Endothelial cell of umbilical vein (primary cell): ENCODE measurements at regions not wholly inside any gene's neighbourhood (a gene's known extent, or its start where the extent isn't known, plus 50 kb on each side); places are given as distances from the start of the nearest gene placed in this dataset.

Experiments
- BruUV-seq: library from RNA; stranded (reverse); fragments of 400-500 nt; replicated peaks from 2 replicates; lab custom pipeline; 2021; lab: Mats Ljungman, UMichigan
- CTCF ChIA-PET: fragments of 300-600, 350-600 bp; sonication (Branson Sonifier 250); formaldehyde crosslinking; loops from one replicate; lab custom pipeline; 2021; ENCODE audit warnings: antibody characterized with exemption, inconsistent platforms; lab: Charles Lee
- POLR2A ChIA-PET: fragments of 300-600, 350-600 bp; sonication (Branson Sonifier 250); formaldehyde crosslinking; loops from one replicate; lab custom pipeline; 2021; ENCODE audit warnings: antibody characterized with exemption, inconsistent platforms; lab: Charles Lee
- DNase-seq: peaks from one replicate; pipeline ENCODE4 v3.0.0-alpha.2; 2011; ENCODE audit warnings: low read depth, low spot score
- FAIRE-seq: peaks from 2 replicates; lab custom pipeline; 2011; peaks lifted over from hg19 to GRCh38; lab: Jason Lieb, UNC
- H2AFZ ChIP-seq: 2 replicates; pipeline ENCODE4 v1.6.0; 2012; ENCODE audit warnings: low read depth, low read length, control low read depth, inconsistent platforms
- H3K27ac ChIP-seq: 2 replicates; pipeline ENCODE4 v1.5.1; 2011; ENCODE audit warnings: low read depth, mild to moderate bottlenecking, control low read depth, low read length, moderate library complexity; ENCODE audit not compliant: insufficient read depth
- H3K27me3 ChIP-seq, 2 experiments: 2 replicates each; pipeline versions ENCODE4 v1.6.0 to v1.6.1; 2011; ENCODE audit warnings: low read length in 2 of 2, mixed read lengths in 1 of 2; ENCODE audit not compliant: control insufficient read depth in 2 of 2, insufficient read depth in 2 of 2
- H3K36me3 ChIP-seq, 2 experiments: 2 replicates in 1 of 2; 3 replicates in 1 of 2; pipeline ENCODE4 v1.5.1; 2011; ENCODE audit warnings: low read length in 2 of 2, mild to moderate bottlenecking in 1 of 2, moderate library complexity in 1 of 2; ENCODE audit not compliant: control insufficient read depth in 2 of 2, insufficient read depth in 2 of 2; ENCODE audit errors: extremely low read depth in 1 of 2
- H3K4me1 ChIP-seq: 3 replicates; pipeline ENCODE4 v1.5.1; 2011; ENCODE audit warnings: mild to moderate bottlenecking, low read length; ENCODE audit not compliant: control insufficient read depth, insufficient read depth; ENCODE audit errors: extremely low read depth
- H3K4me2 ChIP-seq: 2 replicates; pipeline ENCODE4 v1.6.1; 2011; ENCODE audit warnings: low read length, control low read depth, mixed read lengths; ENCODE audit not compliant: insufficient read depth
- H3K4me3 ChIP-seq, 3 experiments: fragments of 200-600 bp in 1 of 3; sonication (generic), shearing (Covaris generic) in 1 of 3; replicated peaks in 1 of 3; 2 replicates each; pipeline ENCODE4 v1.5.1; 2011 to 2016; ENCODE audit warnings: control low read depth in 3 of 3, low read length in 3 of 3, mild to moderate bottlenecking in 2 of 3, inconsistent platforms in 1 of 3, low read depth in 1 of 3, moderate library complexity in 1 of 3; ENCODE audit not compliant: insufficient read depth in 1 of 3
- H3K79me2 ChIP-seq: 2 replicates; pipeline ENCODE4 v1.6.0; 2012; ENCODE audit warnings: low read length, inconsistent platforms; ENCODE audit not compliant: control insufficient read depth, insufficient read depth
- H3K9ac ChIP-seq: replicated peaks from 2 replicates; pipeline ENCODE3; 2011; ENCODE audit warnings: low read length, control low read depth; ENCODE audit not compliant: insufficient read depth; ENCODE audit errors: extremely low read depth
- H3K9me1 ChIP-seq: replicated peaks from 3 replicates; pipeline ENCODE4 v1.6.0; 2011; ENCODE audit warnings: mild to moderate bottlenecking, low read length; ENCODE audit not compliant: control insufficient read depth, insufficient read depth; ENCODE audit errors: extremely low read depth
- H3K9me3 ChIP-seq: replicated peaks from 2 replicates; pipeline ENCODE4 v1.5.1; 2012; ENCODE audit warnings: low read length, inconsistent platforms; ENCODE audit not compliant: control insufficient read depth, insufficient read depth
- H4K20me1 ChIP-seq: replicated peaks from 2 replicates; pipeline ENCODE3; 2011; ENCODE audit warnings: mild to moderate bottlenecking, low read length; ENCODE audit not compliant: control insufficient read depth, insufficient read depth; ENCODE audit errors: extremely low read depth
- EZH2 ChIP-seq: IDR thresholded peaks from 2 replicates; pipeline ENCODE4 v1.6.1; 2012; ENCODE audit warnings: borderline replicate concordance, low read depth, mild to moderate bottlenecking, moderate library complexity, low read length, inconsistent platforms; ENCODE audit not compliant: severe bottlenecking
- FOS ChIP-seq: IDR thresholded peaks from 2 replicates; pipeline ENCODE4 v1.6.1; 2011; ENCODE audit warnings: mild to moderate bottlenecking, low read length, moderate library complexity, borderline replicate concordance; ENCODE audit not compliant: insufficient read depth
- GATA2 ChIP-seq: IDR thresholded peaks from 2 replicates; pipeline ENCODE4 v1.7.0; 2011; ENCODE audit warnings: low read depth, mild to moderate bottlenecking, moderate library complexity, mixed read lengths, low read length; ENCODE audit not compliant: insufficient read length, insufficient read depth
- JUN ChIP-seq: IDR thresholded peaks from 2 replicates; pipeline ENCODE4 v1.6.1; 2011; ENCODE audit warnings: borderline replicate concordance, low read depth; ENCODE audit not compliant: insufficient read length, insufficient read depth
- MYC ChIP-seq: IDR thresholded peaks from one replicate; pipeline ENCODE4 v1.6.1; 2011; ENCODE audit warnings: mild to moderate bottlenecking, low read depth, low read length
- POLR2A ChIP-seq: IDR thresholded peaks from 2 replicates; pipeline ENCODE4 v1.6.1; 2012; ENCODE audit warnings: low read depth, mild to moderate bottlenecking, control low read depth, low read length
- POLR2AphosphoS5 ChIP-seq: IDR thresholded peaks from 2 replicates; pipeline ENCODE4 v1.6.1; 2012; ENCODE audit warnings: low read depth, mild to moderate bottlenecking, control low read depth, low read length, moderate library complexity; ENCODE audit not compliant: insufficient read depth
- dilution Hi-C: fragments of 300-500 bp; cut with MboI; formaldehyde crosslinking; loops from one replicate; pipeline ENCODE4 v1.15.0; 2019; ENCODE audit warnings: low sequenced_read_pairs; ENCODE audit not compliant: extremely low pct_ligation_motif_present
- intact Hi-C: fragments of 100-400 bp; cut with micrococcal nuclease; formaldehyde crosslinking; loops from one replicate; pipeline ENCODE4 v1.10.0; 2022
- TF ChIP-seq, protein P1 (sequence below), 2 donors: IDR thresholded peaks; 1 replicate in 1 of 2; 2 replicates in 1 of 2; pipeline ENCODE4 v1.5.1; 2011; ENCODE audit warnings: low read length in 2 of 2, mild to moderate bottlenecking in 2 of 2, moderate library complexity in 2 of 2, control low read depth in 1 of 2, inconsistent platforms in 1 of 2, low read depth in 1 of 2; ENCODE audit not compliant: insufficient read depth in 1 of 2; ENCODE audit errors: extremely low read depth in 1 of 2
- TF ChIP-seq, protein P2 (sequence below): IDR thresholded peaks from 2 replicates; pipeline ENCODE4 v1.6.1; 2011; ENCODE audit not compliant: insufficient read depth, insufficient read length

DNA sequence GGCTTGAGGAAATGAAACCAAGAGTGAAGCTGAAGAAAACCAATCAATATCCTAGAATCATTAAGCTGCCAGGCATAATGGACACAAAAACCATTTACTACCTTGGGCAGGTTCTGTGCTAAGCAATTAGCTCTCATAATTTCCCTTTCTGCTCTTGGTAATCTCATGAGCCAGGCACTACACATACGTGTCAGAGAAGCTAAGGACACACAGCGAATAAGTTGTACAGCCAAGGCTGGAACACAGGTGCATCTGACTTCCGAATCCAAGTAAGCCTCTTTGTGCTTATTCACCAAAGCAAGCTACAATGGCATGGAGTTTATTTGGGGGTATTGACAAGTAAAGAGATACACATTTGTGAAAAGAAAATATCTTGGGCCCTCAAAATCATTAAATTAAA lies 1343.9 kb upstream of the MIR17HG start:
- no peaks in the 10 kb centered on the region for H3K4me1 ChIP-seq
- H2AFZ ChIP-seq = no peak overlapping the region
- H3K9me1 ChIP-seq = no peaks in the 10 kb centered on the region
- intact Hi-C loops = no loop called here
- no peak overlapping the region for H3K9ac ChIP-seq
- no peak for FAIRE-seq
- BruUV-seq = no TSS peak
- CTCF ChIA-PET = no interaction called here
- no peaks in the 10 kb centered on the region for H3K27me3 ChIP-seq
- H3K36me3 ChIP-seq = no peaks in the 10 kb centered on the region
- no peaks in the 10 kb centered on the region for H3K9me3 ChIP-seq
- dilution Hi-C loops = no loop called here
- no peak overlapping the region for H3K27ac ChIP-seq
- H3K4me3 ChIP-seq = no peak overlapping the region
- POLR2A ChIA-PET = no interaction called here
- TF ChIP-seq POLR2AphosphoS5 = no peak
- TF ChIP-seq EZH2 = no peak
- no peak for TF ChIP-seq JUN
- no peak for TF ChIP-seq GATA2
- no peak for TF ChIP-seq POLR2A
- no peak for TF ChIP-seq FOS
- TF ChIP-seq MYC = no peak
- TF ChIP-seq, protein P1, sequence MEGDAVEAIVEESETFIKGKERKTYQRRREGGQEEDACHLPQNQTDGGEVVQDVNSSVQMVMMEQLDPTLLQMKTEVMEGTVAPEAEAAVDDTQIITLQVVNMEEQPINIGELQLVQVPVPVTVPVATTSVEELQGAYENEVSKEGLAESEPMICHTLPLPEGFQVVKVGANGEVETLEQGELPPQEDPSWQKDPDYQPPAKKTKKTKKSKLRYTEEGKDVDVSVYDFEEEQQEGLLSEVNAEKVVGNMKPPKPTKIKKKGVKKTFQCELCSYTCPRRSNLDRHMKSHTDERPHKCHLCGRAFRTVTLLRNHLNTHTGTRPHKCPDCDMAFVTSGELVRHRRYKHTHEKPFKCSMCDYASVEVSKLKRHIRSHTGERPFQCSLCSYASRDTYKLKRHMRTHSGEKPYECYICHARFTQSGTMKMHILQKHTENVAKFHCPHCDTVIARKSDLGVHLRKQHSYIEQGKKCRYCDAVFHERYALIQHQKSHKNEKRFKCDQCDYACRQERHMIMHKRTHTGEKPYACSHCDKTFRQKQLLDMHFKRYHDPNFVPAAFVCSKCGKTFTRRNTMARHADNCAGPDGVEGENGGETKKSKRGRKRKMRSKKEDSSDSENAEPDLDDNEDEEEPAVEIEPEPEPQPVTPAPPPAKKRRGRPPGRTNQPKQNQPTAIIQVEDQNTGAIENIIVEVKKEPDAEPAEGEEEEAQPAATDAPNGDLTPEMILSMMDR (IDR thresholded peaks at IDR 0.05; ENCODE audit: extremely low read depth in 1 of 2, insufficient read depth in 1 of 2, low read depth in 1 of 2, low read length in 2 of 2) = no peak
- TF ChIP-seq, protein P2, sequence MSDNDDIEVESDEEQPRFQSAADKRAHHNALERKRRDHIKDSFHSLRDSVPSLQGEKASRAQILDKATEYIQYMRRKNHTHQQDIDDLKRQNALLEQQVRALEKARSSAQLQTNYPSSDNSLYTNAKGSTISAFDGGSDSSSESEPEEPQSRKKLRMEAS = no peak
- no peak for DNase-seq
- H4K20me1 ChIP-seq = no peaks in the 10 kb centered on the region
- H3K79me2 ChIP-seq = no peaks in the 10 kb centered on the region
- no peak overlapping the region for H3K4me2 ChIP-seq
